ENCODE measurements at regions not wholly inside any gene's neighbourhood (a gene's known extent, or its start where the extent isn't known, plus 50 kb on each side); places are given as distances from the start of the nearest gene placed in this dataset.

DNA sequence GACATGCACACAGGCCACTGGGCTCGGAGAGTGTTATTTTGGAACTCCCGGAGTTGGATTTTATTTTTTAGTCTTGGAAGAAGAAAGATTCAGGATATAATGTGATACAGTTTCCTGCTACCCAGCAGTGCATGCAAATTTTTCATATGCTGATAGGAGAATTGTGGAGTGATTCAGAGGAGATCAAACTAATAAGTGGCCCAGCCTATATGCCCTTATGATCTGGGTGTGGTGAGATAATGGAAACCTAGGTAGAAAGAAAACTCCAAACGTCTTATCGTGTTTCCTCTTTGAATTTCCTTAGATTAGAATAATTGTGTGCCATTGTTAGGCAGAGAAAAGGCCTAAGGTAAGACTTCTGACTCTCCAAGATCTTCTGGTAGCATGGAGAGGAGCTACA lies 401.2 kb upstream of the BTBD3 start:
- TF ChIP-seq, protein P1, sequence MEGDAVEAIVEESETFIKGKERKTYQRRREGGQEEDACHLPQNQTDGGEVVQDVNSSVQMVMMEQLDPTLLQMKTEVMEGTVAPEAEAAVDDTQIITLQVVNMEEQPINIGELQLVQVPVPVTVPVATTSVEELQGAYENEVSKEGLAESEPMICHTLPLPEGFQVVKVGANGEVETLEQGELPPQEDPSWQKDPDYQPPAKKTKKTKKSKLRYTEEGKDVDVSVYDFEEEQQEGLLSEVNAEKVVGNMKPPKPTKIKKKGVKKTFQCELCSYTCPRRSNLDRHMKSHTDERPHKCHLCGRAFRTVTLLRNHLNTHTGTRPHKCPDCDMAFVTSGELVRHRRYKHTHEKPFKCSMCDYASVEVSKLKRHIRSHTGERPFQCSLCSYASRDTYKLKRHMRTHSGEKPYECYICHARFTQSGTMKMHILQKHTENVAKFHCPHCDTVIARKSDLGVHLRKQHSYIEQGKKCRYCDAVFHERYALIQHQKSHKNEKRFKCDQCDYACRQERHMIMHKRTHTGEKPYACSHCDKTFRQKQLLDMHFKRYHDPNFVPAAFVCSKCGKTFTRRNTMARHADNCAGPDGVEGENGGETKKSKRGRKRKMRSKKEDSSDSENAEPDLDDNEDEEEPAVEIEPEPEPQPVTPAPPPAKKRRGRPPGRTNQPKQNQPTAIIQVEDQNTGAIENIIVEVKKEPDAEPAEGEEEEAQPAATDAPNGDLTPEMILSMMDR (IDR thresholded peaks at IDR 0.05; ENCODE audit: insufficient read depth, low read length, poor library complexity, severe bottlenecking): no peak
- DNase-seq (ENCODE audit: low read depth): no peak
- Histone ChIP-seq H3K27me3 (ENCODE audit: control insufficient read depth, insufficient read depth, low read length) (no peaks in the 10 kb centered on the region), H3K36me3 (ENCODE audit: control insufficient read depth, insufficient read depth, low read length) (no peaks in the 10 kb centered on the region), H3K4me3 (ENCODE audit: low read depth, low read length) (no peak overlapping the region)

DNA sequence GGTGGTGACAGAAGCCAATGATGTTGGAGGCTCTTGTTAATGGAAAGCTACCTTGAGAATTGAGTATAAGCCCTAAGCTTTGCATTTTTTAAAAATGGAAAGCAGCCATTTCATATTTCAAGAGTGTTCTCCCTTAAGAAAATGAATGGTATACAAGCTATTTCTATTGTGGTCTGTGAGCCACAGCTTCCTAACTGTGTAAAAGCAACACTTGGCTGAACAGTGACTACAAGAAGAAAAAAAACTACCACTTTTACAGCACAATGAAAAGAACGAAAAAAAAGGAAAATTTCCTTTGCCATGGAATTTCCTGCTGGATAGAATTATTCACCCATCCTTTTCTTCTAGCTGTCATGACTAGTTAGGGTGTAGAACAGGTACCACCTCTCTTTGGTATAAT lies 397.1 kb upstream of the BTBD3 start:
- Histone ChIP-seq H3K4me3 (ENCODE audit: low read depth, low read length) (no peak overlapping the region), H3K36me3 (ENCODE audit: control insufficient read depth, insufficient read depth, low read length) (no peaks in the 10 kb centered on the region), H3K27me3 (ENCODE audit: control insufficient read depth, insufficient read depth, low read length) (no peaks in the 10 kb centered on the region)
- no peak for DNase-seq (ENCODE audit: low read depth)
- TF ChIP-seq, protein P1 (IDR thresholded peaks at IDR 0.05; ENCODE audit: insufficient read depth, low read length, poor library complexity, severe bottlenecking): no peak

DNA sequence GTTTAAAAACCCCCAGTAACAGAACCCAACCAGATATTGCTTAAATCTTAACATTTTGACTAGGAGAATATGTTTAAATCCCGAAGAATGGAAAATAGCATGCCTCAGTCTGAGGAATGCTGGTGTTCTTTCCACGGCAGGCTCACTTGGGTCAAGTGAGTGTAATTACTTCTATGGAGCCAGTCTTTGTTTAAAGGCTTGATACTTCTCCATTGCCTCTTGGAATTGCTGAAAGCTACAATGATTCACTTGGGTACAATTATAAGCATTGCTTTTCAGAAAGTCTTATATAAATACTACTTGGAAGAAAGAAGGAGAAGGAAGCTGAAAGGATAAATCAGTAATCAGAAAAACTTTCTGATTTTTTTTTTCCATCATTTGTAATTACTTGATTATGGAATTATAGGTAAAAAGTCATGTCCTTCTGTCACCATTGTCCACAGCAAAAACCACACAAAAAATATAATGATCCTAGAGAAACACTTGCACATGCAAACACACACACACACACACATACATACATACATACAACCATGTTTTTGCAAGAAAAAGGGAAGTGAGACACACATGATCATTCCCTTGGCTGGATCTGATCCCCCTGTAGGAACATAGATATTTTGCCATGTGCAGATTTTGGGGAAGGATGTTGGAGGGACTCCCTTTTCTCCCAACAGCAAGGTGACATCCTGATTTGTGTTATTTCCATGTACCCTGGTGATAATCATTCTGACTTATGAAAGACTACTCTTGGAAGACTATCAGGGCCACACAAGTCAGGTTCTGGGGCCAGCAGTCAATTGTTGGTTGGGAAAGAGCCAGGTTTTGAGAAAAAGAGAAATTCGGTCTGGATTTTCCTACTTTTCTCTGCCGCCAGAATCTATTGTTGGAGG lies 396.0 kb upstream of the BTBD3 start:
- Histone ChIP-seq H3K27me3 (ENCODE audit: control insufficient read depth, insufficient read depth, low read length) (no peaks in the 10 kb centered on the region), H3K4me3 (ENCODE audit: low read depth, low read length) (no peak overlapping the region), H3K36me3 (ENCODE audit: control insufficient read depth, insufficient read depth, low read length) (no peaks in the 10 kb centered on the region)
- TF ChIP-seq, protein P1 (IDR thresholded peaks at IDR 0.05; ENCODE audit: insufficient read depth, low read length, poor library complexity, severe bottlenecking): no peak
- no peak for DNase-seq (ENCODE audit: low read depth)

DNA sequence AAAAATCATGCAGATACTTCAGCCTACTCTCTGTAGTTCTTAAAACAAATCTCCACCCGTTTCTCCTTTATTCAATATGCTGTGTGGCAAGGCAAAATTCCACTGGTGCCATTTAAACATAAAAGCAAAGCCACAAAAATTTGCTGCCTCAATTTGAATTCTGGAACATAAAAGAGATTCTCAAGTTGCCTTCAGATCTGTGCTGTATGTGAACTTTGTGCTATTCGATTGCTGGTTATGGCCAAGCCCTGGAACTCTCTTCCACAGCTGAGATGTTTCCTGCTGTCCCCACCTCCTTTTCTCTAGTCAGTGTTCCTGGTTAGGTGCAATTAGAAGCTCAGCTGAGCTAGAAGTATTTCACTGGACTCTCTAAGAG lies 395.3 kb upstream of the BTBD3 start:
- no peak for DNase-seq (ENCODE audit: low read depth)
- no peaks in the 10 kb centered on the region for H3K36me3 ChIP-seq (ENCODE audit: control insufficient read depth, insufficient read depth, low read length)
- H3K4me3 ChIP-seq (ENCODE audit: low read depth, low read length): no peak overlapping the region
- no peaks in the 10 kb centered on the region for H3K27me3 ChIP-seq (ENCODE audit: control insufficient read depth, insufficient read depth, low read length)
- TF ChIP-seq, protein P1 (IDR thresholded peaks at IDR 0.05; ENCODE audit: insufficient read depth, low read length, poor library complexity, severe bottlenecking): no peak

DNA sequence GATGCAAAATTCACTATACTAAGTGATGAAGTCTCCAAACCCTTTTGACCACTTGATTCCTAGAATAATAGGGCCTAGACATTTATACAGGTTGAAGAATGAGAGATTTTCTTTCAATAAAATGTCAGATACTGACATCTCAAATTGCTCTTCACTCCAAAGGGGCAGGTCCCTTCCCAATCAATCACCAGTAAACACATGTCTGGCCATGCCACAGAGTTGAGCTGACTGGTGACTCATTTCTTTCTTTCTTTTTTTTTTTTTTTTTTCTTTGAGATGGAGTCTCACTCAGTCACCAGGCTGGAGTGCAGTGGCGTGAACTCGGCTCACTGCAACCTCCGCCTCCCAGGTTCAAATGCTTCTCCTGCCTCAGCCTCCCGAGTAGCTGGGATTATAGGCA lies 388.6 kb upstream of the BTBD3 start:
- DNase-seq (ENCODE audit: low read depth): no peak
- TF ChIP-seq, protein P1 (IDR thresholded peaks at IDR 0.05; ENCODE audit: insufficient read depth, low read length, poor library complexity, severe bottlenecking): no peak
- H3K36me3 ChIP-seq (ENCODE audit: control insufficient read depth, insufficient read depth, low read length): no peaks in the 10 kb centered on the region
- no peak overlapping the region for H3K4me3 ChIP-seq (ENCODE audit: low read depth, low read length)
- H3K27me3 ChIP-seq (ENCODE audit: control insufficient read depth, insufficient read depth, low read length): no peaks in the 10 kb centered on the region

DNA sequence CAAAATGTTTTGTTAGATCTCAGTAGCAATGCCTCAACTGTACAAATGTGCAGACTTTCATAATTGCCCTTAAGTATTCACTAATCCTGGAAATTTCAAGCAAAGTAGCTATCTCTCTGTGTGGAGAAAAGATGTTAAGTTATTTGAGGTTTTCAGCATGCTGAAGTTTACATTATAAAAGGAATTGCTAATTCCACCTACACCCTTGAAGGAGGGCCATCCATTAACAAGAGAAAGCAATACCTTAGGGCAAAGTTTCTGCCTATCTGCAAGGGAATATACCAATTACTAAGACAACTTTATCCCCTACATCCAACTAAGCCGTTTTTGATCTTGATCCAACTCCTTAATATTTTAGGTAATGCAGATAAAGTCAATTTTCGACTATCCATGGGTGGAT lies 380.7 kb upstream of the BTBD3 start:
- H3K27me3 ChIP-seq (ENCODE audit: control insufficient read depth, insufficient read depth, low read length): no peaks in the 10 kb centered on the region
- no peak overlapping the region for H3K4me3 ChIP-seq (ENCODE audit: low read depth, low read length)
- TF ChIP-seq, protein P1 (IDR thresholded peaks at IDR 0.05; ENCODE audit: insufficient read depth, low read length, poor library complexity, severe bottlenecking): no peak
- no peak for DNase-seq (ENCODE audit: low read depth)
- H3K36me3 ChIP-seq (ENCODE audit: control insufficient read depth, insufficient read depth, low read length): no peaks in the 10 kb centered on the region
